ENCODE measurements at regions not wholly inside any gene's neighbourhood (a gene's known extent, or its start where the extent isn't known, plus 50 kb on each side); places are given as distances from the start of the nearest gene placed in this dataset.

DNA sequence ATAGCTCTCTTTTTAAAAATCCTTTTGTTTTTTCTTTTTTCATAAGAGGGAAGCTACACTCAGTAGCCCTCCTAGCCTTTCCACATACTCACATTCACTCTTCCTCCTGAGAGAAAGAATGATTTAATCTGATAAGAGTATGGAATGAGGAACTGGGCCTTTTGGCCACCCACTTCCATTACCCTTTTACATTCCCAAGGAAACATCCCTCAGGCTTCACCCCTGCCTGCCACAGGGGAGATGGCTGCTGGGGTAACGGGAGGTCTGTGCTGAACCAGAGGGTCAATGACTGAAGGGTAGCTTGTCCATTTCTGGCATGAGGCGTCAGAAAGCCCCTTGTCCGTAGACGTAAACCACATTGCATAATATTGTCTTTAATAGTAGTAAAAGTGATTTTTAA is 67.2 kb upstream of the CCSER1 start:
- TF ChIP-seq, protein P1, sequence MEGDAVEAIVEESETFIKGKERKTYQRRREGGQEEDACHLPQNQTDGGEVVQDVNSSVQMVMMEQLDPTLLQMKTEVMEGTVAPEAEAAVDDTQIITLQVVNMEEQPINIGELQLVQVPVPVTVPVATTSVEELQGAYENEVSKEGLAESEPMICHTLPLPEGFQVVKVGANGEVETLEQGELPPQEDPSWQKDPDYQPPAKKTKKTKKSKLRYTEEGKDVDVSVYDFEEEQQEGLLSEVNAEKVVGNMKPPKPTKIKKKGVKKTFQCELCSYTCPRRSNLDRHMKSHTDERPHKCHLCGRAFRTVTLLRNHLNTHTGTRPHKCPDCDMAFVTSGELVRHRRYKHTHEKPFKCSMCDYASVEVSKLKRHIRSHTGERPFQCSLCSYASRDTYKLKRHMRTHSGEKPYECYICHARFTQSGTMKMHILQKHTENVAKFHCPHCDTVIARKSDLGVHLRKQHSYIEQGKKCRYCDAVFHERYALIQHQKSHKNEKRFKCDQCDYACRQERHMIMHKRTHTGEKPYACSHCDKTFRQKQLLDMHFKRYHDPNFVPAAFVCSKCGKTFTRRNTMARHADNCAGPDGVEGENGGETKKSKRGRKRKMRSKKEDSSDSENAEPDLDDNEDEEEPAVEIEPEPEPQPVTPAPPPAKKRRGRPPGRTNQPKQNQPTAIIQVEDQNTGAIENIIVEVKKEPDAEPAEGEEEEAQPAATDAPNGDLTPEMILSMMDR (IDR thresholded peaks at IDR 0.05), result no peak
- no peak for TF ChIP-seq POLR2A (IDR thresholded peaks at IDR 0.05)
